Calu3 (cell line): ENCODE measurements at regions not wholly inside any gene's neighbourhood (a gene's known extent, or its start where the extent isn't known, plus 50 kb on each side); places are given as distances from the start of the nearest gene placed in this dataset.

Experiments used
- BruUV-seq: library from RNA; stranded (reverse); fragments of 400-500 nt; replicated peaks from 2 replicates; lab custom pipeline; 2021; lab: Mats Ljungman, UMichigan
- CTCF ChIA-PET: fragments of 300-600 bp; sonication (Branson Sonifier 250); formaldehyde crosslinking; loops from one replicate; lab custom pipeline; 2022; ENCODE audit warnings: antibody characterized with exemption; lab: Charles Lee
- DNase-seq: peaks from one replicate; pipeline ENCODE4 v3.0.0; 2022
- H3K27ac Mint-ChIP-seq: one replicate; pipeline ENCODE4 v1.8.0; 2022; ENCODE audit warnings: mixed read lengths; ENCODE audit not compliant: unreplicated experiment
- H3K27me3 Mint-ChIP-seq: one replicate; pipeline ENCODE4 v1.8.0; 2022; ENCODE audit warnings: mixed read lengths; ENCODE audit not compliant: unreplicated experiment
- H3K36me3 Mint-ChIP-seq: one replicate; pipeline ENCODE4 v1.8.0; 2022; ENCODE audit warnings: mild to moderate bottlenecking, moderate library complexity, mixed read lengths; ENCODE audit not compliant: insufficient read depth, unreplicated experiment
- H3K4me1 Mint-ChIP-seq: one replicate; pipeline ENCODE4 v1.8.0; 2022; ENCODE audit warnings: mild to moderate bottlenecking, low read depth, mixed read lengths; ENCODE audit not compliant: unreplicated experiment
- H3K4me3 Mint-ChIP-seq: one replicate; pipeline ENCODE4 v1.8.0; 2022; ENCODE audit warnings: mild to moderate bottlenecking, low read depth, moderate library complexity, mixed read lengths; ENCODE audit not compliant: unreplicated experiment
- H3K9me3 Mint-ChIP-seq: one replicate; pipeline ENCODE4 v1.8.0; 2022; ENCODE audit warnings: low read depth, mixed read lengths; ENCODE audit not compliant: unreplicated experiment
- intact Hi-C: fragments of 100-400 bp; cut with micrococcal nuclease; formaldehyde crosslinking; loops from one replicate; pipeline ENCODE4 v1.10.0; 2022; ENCODE audit not compliant: unreplicated experiment
- TF ChIP-seq, protein P1 (sequence below): fragments of 200-600 bp; IDR thresholded peaks from one replicate; pipeline ENCODE4 v1.8.0; 2022; ENCODE audit warnings: antibody characterized with exemption; ENCODE audit not compliant: unreplicated experiment

DNA sequence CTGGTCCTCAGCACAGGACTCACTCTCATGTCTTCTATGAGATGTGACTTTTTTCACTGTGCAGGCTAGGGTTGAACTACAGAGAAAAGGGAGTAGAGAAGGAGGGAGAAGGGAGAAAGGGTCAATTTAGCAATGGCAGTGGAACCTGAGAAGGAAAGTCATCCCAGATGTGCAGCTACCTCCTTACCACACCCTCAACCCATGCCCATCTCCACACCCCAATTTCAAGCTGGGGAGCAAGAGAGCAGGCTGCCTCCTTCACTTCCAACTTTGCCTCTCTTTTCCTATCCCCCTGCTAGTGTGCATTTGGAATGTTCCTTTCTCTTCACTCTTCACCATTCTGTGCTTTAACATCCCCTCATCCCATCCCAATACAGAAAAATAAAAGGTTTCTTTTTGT, 163.5 kb upstream of the MAP3K1 start:
- CTCF ChIA-PET: no interaction called here
- no peaks in the 10 kb centered on the region for H3K36me3 Mint-ChIP-seq
- H3K4me1 Mint-ChIP-seq: peaks cover 9% of the 10 kb centered on the region
- H3K27me3 Mint-ChIP-seq: no peaks in the 10 kb centered on the region
- H3K9me3 Mint-ChIP-seq: peaks cover 4% of the 10 kb centered on the region
- H3K4me3 Mint-ChIP-seq: no peak overlapping the region
- TF ChIP-seq, protein P1, sequence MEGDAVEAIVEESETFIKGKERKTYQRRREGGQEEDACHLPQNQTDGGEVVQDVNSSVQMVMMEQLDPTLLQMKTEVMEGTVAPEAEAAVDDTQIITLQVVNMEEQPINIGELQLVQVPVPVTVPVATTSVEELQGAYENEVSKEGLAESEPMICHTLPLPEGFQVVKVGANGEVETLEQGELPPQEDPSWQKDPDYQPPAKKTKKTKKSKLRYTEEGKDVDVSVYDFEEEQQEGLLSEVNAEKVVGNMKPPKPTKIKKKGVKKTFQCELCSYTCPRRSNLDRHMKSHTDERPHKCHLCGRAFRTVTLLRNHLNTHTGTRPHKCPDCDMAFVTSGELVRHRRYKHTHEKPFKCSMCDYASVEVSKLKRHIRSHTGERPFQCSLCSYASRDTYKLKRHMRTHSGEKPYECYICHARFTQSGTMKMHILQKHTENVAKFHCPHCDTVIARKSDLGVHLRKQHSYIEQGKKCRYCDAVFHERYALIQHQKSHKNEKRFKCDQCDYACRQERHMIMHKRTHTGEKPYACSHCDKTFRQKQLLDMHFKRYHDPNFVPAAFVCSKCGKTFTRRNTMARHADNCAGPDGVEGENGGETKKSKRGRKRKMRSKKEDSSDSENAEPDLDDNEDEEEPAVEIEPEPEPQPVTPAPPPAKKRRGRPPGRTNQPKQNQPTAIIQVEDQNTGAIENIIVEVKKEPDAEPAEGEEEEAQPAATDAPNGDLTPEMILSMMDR: no peak
- BruUV-seq: no TSS peak
- intact Hi-C loops: no loop called here
- H3K27ac Mint-ChIP-seq: no peak overlapping the region
- no peak for DNase-seq

DNA sequence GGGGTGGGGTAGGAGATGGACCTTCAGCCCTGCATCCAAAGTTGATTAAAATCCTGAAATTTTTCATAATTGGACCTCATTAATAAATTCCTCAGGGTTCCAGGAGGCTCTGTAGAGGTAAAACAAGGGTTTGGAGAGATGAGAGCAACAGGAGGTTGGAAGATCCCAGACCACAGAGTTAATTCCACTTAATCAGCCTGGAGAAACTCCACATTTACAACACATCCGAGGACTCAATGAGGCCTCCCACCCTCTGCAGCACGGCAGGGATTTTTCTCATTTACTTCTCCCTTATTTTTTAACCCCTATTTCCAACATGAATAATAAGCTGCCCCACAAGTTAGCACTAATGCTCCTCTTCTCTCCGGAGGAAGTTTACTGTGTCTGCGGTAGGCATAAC, 165.0 kb upstream of the MAP3K1 start:
- H3K36me3 Mint-ChIP-seq: no peaks in the 10 kb centered on the region
- H3K27ac Mint-ChIP-seq: no peak overlapping the region
- no peaks in the 10 kb centered on the region for H3K27me3 Mint-ChIP-seq
- TF ChIP-seq, protein P1: no peak
- H3K4me1 Mint-ChIP-seq: peaks cover 10% of the 10 kb centered on the region
- no peak overlapping the region for H3K4me3 Mint-ChIP-seq
- intact Hi-C loops: no loop called here
- no peak for DNase-seq
- H3K9me3 Mint-ChIP-seq: peaks cover 4% of the 10 kb centered on the region
- BruUV-seq: no TSS peak
- CTCF ChIA-PET: no interaction called here

DNA sequence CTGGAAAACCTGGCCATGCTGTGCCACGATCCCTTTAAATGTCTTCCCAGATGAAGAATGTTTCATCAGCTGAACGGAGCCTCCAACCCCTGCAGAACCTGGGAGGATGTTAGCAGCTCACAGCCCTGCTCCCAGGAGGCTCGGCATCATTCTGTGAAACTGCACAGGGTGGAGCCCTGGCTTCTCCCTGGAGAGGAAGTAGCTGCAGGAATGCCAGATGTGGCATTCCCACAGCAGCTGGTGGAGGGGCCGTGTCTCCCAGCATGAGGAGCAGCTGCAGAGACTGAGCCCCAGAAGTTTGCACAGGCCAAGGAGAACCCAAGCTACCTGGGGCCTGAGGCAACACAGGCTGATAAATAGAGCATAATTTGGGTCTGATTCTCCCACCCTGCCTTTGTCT, 165.8 kb upstream of the MAP3K1 start:
- peaks cover 10% of the 10 kb centered on the region for H3K4me1 Mint-ChIP-seq
- H3K4me3 Mint-ChIP-seq: no peak overlapping the region
- TF ChIP-seq, protein P1: no peak
- no peaks in the 10 kb centered on the region for H3K27me3 Mint-ChIP-seq
- CTCF ChIA-PET: no interaction called here
- no peak for DNase-seq
- no peaks in the 10 kb centered on the region for H3K9me3 Mint-ChIP-seq
- no TSS peak for BruUV-seq
- no peak overlapping the region for H3K27ac Mint-ChIP-seq
- intact Hi-C loops: no loop called here
- no peaks in the 10 kb centered on the region for H3K36me3 Mint-ChIP-seq

DNA sequence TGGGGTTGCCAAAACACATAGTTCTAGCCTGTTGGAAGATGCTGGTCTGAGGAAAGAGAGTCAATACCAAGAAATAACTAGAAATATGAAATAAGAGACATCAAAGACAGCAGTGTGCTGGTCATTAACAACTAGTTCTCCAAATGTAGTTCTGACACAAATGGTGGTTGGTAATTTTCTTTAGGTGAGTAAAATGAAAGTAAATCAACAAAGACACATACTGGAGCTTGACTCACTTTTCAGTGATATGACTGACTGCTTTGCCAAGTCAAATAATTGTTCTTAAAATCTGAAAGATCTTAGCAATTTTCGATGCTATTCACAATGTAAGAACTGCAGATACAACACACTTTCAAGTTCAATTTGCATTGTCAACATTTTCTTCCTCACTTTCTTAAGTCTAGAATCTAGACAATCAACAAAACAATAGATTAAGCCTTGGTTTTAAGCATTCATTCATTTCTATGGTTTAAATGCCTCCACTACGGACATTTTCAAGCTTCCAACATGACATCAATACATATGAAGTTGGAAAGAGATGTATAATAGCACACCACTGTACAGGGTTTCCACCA, 166.8 kb upstream of the MAP3K1 start:
- Mint-ChIP-seq H3K9me3 (no peaks in the 10 kb centered on the region), H3K27me3 (no peaks in the 10 kb centered on the region), H3K4me1 (peaks cover 10% of the 10 kb centered on the region), H3K4me3 (no peak overlapping the region), H3K36me3 (no peaks in the 10 kb centered on the region), H3K27ac (no peak overlapping the region)
- TF ChIP-seq, protein P1: no peak
- CTCF ChIA-PET: no interaction called here
- intact Hi-C loops: no loop called here
- BruUV-seq: no TSS peak
- no peak for DNase-seq
